Superior temporal gyrus (tissue), 1 donor: ENCODE measurements at regions not wholly inside any gene's neighbourhood (a gene's known extent, or its start where the extent isn't known, plus 50 kb on each side); places are given as distances from the start of the nearest gene placed in this dataset.
"Not testable (repeated sequence)": the region's sequence is repeated elsewhere in the genome, so short reads cannot be mapped to it uniquely, and the experiment has no call there.

Experiments used
- DNase-seq: peaks from one replicate; pipeline ENCODE4 v3.0.0-alpha.2; 2016; ENCODE audit errors: extremely low spot score

GRCh38 chr16:14002416-14002990 is 68.6 kb upstream of the MRTFB start:
- DNase-seq: no peak

- peak; percentile 76 for DNase-seq
These were observed 68.0 kb upstream of the MRTFB start for GRCh38 chr16:14003074-14003570.

DNA sequence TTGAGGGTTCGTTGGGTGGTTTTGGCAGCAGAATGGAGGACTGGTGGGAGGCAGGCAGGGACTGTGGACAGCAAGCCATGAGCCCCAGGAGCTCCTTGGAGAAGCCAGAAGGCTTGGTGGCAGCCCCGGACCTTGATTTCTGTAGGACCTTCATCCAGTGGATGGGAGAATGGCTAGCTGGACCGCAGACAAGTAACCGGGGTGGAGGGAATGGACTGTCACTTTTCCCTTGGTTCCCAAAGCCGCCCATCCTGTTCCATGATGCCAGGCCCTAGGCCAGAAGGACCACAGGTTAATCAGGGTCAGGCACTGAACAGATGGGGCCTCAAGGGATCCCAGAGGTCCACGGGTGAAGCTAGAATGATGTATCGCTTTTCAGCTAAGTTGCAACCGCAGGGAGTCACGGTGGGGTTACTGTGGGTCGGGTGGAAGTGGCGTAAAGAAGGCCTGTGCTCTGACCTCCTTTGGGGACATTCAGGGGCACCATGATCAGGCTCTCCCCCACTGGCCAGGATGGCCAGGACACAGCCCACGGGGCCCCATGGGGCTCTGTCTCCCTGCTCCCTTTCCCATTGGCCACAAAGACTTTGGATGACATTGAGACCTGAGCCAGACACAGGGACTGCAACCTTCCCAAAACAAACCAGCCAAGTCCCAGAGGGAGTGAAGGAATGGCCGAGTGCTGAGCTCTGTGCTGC is 66.9 kb upstream of the MRTFB start:
- no peak for DNase-seq

GRCh38 chr16:14004729-14005315 is 66.3 kb upstream of the MRTFB start:
- no peak for DNase-seq

DNA sequence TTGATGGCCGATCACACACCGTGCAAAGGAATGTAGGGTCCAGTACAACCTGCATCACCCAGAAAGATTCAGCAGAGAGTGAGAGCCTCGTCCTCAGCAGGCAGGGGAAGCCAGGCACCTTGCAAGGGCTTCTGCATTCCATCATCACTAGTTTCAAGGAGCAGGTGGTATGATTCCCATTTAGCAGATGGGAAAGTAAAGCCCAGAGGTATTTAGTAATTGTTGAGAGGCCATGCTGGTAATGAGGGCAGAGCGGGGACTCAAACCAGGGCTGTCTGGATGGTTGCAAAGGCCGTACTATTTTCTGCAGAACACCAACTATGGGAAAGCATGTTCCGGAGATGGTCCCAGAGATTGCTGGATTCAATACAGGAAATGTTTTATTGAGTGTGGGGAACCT is 65.8 kb upstream of the MRTFB start:
- DNase-seq: no peak

GRCh38 chr16:14007450-14007849 is 63.7 kb upstream of the MRTFB start:
- DNase-seq: peak; percentile 68

DNA sequence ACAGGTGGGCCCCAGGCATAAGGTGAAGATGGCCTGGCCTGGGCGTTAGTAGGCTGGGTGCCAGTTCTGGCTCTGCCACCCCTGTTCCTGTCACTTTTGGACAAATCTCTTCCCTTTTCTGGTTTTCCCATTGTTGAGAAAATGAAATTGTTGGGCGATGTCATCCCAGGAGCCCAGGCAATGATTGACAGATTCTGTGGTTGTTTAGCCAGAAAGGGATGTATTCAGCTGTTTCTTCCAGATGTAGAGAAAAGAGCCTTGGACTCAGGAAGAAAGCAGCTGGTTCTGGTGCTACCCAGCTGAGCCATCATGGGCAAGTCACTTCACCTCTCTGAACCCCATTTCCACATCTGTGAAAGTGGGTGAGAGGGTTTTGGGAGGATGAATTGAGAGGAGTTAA is 60.1 kb upstream of the MRTFB start:
- no peak for DNase-seq

- DNase-seq: no peak
These were observed 59.3 kb upstream of the MRTFB start for GRCh38 chr16:14011846-14012245.

DNA sequence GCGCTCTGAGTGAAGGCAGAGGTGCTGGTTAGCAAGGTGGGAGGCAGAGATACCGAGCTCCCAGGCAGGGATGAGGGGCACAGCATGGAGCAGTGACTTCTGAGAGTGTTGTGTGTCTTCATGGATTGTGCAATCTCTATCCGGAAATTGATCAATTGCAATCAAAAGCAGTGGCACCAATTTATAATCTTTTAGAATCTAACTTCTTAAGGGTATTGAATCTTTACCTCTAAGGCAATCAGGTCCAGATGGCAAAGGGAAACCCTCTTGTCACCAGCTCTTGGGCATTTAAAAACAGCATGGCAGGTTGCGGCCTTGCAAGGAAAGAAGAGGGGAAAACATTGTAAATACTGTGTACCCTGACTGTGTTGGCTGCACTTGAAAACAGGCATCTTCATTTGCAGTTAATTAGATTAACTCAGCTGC is 58.0 kb upstream of the MRTFB start:
- no peak for DNase-seq

DNA sequence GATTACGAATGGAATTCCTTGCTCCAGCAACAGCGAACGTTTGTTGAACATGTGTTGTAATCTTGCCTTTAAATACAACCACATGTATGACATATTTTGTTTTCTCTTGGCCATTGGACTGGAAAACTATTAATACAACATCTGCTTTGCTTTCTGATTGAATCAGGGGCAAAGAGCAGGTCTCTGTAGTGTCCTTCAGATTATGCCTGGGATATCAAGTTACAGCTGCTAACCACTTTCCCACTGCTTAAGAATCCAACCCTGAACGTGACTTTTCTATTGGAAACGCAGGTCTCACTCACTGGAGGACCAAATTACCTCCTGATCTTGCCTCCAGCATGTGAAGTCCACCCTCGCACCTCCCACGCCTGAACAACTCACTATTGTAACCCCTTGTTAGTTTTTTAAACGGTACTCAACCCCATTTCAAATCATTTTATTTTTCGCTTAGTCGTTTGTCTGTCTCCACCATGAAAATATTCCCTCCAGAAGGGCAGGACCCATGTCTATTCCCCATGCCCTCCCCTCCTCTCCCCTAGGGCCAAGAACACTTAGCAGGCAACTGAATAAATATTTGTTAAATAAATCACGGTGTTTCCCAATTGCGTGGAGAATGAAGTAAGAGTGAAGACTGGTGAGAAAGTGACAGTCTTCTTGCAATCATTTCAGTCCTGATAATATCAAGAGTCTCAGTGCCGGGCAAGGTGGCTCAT is 57.4 kb upstream of the MRTFB start:
- DNase-seq: no peak

- DNase-seq: no peak
These were observed 56.9 kb upstream of the MRTFB start for GRCh38 chr16:14014284-14014625.

DNA sequence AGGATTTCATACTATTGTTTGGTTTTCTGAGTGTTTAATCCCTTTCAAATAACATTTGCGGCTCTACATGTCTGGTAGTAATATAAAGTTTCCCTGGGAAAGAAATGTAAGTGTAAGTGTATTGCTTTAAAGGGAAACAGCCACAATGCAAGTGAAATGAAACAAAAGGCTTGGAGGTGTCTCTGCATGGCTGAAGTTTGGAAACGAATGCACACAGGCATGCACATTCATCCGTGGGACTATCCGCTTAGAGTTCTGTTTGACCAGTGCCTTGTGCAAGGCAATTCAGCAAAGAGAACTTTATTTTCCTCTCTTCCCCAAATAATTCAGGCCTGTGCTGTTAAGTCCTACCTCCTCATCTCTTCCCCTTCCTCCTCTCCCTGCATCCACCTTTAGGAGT is 56.1 kb upstream of the MRTFB start:
- DNase-seq: no peak

- DNase-seq: no peak
These were observed 55.7 kb upstream of the MRTFB start for GRCh38 chr16:14015461-14015860.

GRCh38 chr16:14015948-14016347 is 55.2 kb upstream of the MRTFB start:
- peak; percentile 65 for DNase-seq

DNA sequence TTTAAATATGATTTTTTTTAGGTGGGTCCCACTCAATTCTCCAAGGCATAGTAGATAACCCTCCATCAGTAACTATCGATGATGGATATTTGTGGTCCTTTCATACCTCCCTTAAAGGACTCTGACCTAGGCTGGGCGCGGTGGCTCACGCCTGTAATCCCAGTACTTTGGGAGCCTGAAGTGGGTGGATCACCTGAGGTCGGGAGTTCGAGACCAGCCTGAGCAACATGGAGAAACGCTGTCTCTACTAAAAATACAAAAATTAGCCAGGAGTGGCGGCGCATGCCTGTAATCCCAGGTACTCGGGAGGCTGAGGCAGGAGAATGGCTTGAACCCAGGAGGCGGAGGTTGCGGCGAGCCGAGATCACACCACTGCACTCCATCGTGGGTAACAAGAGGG is 54.8 kb upstream of the MRTFB start:
- not testable (repeated sequence) for DNase-seq

GRCh38 chr16:14017886-14018285 is 53.2 kb upstream of the MRTFB start:
- no peak for DNase-seq

DNA sequence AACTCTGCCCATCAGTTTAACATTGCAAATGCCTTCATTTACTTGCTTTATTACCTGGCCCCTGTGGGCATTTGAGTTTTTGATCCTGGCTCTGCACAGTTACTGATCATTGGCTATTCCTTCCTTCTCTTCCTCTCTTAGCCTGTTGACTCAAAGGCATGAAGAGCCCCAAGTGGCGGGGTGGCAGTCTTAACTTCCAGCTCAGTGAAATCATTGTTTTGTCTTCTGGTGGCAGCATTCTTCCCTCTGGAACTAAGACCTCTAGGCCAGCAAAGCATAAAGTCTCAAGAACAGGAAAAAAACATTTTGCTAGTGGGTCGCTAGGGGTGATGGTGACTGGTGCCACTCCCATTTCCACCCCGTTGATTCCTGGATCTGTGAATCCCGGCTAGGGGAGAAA is 52.3 kb upstream of the MRTFB start:
- DNase-seq: no peak

DNA sequence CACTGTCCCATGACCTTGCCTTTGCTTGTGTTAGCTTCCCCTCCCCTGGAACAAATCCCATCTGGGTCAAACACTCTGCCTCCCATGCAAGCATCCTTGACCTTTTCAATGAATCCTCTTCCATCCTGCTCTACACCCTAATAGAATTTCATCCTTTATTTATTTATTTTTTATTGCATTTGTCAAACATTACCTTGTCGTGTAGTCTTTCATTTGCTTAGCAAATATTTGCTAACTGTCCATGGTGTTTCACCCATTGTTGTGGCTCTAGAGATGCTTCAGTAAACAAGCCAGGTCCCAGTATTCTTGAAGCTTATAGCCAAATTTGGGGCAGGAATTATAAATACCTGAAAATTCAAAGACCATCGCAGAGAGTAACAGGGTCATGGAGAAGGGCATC is 51.0 kb upstream of the MRTFB start:
- DNase-seq: no peak
